ENCODE measurements at regions not wholly inside any gene's neighbourhood (a gene's known extent, or its start where the extent isn't known, plus 50 kb on each side); places are given as distances from the start of the nearest gene placed in this dataset.

DNA sequence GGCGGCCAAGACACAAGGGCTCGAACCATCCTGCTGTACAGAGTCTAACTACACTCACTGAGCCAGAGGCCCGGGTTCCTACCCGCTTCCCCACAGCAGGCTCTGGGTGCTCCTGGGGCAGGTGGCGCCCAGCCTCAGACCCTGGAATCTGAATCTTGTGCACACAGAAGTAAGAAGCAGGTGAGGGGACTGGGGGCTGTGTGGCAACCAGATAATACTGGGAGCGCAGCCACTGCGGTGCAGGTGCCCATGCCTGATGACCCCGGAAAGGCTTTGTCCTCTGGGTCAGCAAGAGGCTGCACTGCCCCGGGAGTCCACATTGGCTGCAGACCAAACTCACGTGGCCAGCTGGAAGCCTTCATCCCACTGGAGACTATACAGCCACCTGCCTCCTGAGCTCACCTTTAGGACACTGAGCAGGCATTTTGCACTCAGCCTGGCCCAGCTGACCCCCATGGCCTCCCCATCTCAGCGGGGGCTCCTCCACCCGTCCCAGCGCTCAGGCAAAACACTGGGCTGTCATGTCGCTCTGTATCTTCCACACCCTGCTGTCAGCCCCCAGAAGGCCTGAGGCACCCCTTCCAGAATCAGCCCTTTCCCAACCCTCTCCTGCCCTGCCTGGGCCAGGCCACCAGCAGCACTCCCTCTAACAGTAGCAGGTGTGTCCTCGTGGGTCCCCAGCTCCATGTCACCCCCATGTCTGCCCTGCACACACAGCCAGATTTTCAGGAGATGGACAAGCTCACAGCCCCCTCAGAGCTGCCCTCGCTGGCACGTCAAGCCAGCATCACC lies 101.0 kb upstream of the IQSEC1 start:
- no peak for DNase-seq (ENCODE audit: low spot score)

DNA sequence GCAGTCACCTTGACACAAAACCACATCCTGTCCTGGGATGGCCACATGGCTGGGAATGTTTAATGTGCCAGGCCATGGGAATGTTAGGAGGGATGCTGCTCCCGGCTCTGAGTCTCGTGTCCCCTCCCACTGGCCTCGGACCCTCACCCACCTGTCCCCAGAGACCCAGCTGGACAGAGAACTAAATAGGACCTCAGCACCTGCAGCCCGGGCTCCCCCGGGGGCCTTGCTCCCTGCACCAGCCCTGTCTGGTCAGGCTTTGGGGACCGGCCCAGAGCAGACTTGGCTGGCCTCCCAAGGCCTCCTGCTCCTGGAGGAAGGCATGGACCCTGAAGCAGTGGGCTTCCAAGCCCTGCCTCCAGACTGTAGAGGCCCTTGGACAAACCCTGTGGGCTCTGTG lies 100.0 kb upstream of the IQSEC1 start:
- no peak for DNase-seq (ENCODE audit: low spot score)

DNA sequence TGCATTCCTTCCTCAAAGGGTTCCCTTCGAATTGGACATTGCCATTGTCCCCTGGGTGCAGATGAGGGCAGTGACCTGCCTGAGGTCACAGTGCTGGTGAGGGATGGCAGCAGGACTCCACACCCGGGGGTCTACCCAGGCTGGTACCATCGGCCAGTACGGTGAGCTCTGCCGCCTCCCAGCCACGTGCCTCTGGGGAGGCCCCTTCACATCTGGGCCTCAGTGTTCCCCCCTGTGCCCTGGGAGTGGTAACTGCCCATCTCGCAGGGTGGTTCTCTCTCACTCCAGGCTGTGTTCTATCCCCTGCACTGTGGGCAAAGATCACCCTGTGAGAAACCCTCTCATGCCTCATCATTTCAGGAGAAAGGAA lies 99.4 kb upstream of the IQSEC1 start:
- no peak for DNase-seq (ENCODE audit: low spot score)

DNA sequence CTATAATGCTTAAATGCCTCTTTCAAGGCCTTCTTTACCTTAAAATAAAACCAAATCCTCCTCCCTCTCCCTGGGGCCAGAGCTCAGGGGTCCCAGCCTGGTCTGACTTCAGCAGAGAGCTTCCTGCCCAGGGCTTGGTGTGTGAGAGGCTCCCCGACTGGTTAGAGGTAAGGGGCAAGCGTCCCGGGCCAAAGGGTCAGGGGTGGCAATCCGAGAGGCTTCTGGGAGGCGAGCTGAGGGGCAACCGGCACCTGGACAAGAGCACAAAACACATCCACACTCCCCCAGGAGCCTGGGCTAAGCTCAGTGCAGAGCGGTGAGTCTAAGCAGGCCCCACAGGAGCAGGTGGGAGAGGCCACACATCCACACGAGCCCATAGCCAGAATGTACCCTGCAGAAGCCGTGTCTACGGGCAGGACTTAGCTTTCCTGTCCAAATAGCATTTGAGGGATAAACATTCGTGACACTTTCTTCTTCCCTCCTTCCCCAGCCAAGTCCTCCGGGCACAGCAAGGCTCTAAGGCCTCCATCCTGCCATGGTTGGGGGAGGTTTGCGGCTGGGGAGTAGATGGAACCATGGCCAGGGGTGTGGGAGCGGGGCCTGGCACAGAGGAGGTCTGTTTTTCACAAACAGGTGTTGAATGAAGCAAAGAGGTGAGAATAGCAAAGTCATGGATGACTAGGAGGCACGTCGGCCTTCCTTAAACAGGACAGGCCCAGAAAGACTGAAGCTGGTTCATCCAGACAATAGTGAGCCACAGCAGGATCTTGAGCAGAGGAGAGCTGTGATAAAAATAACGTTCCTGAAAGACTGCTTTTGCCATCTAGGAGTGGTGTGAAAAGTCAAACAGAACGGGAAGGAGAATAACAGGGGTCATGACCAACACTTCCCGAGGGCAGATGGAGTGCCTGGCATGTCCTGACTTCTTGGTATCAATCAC lies 98.7 kb upstream of the IQSEC1 start:
- no peak for DNase-seq (ENCODE audit: low spot score)

DNA sequence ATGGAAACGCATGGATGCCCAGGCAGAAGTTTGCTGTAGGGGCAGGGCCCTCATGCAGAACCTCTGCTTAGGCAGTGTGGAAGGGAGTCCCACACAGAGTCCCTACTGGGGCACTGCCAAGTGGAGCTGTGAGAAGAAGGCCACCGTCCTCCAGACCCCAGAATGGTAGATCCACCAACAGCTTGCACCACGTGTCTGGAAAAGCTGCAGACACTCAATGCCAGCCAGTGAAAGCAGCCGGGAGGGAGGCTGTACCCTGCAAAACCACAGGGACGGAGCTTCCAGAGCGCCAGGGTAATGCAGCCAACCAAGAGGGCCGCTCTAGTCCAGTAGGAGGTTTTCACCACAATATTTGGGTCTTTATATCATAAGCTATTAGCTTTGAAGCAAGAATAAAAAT lies 97.1 kb upstream of the IQSEC1 start:
- no peak for DNase-seq (ENCODE audit: low spot score)

DNA sequence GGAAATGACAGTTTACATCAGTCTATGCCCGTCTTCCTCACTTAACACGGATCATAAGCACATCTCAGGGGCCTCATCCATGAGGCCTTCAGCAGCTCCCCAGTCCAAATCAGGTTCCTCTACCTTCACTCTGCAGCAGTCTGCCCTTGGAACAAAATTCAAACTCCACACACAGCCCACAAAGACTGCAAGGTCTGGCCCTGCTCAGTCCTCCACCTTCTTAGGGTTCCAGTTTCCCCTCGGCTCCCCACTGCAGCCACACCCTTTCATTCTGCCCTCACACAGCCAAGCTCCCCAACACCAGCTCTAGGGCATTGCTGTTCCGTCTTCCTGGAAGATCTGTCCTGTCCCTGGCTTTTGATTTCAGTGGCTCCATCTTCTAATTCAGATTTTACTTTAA lies 95.2 kb upstream of the IQSEC1 start:
- no peak for DNase-seq (ENCODE audit: low spot score)

DNA sequence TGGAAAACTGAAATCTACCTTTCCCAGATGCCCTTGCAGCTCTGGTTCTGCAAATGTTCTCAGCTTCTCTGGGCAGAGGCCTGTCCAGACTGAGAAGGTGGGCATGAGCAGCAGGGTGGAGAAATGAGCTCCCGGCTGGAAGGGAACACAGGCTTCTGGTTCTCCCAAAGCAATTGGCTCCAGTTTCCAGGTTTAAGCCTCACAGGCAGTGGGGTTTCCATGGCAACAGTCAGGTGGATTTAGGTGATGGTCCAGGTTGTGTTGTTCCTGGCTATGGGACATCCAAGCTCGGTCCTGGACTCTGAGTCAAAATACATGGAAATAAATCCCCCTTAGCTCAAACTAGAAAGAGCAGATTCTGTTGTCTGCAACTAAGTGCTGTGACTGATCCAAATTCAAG lies 94.6 kb upstream of the IQSEC1 start:
- no peak for DNase-seq (ENCODE audit: low spot score)

DNA sequence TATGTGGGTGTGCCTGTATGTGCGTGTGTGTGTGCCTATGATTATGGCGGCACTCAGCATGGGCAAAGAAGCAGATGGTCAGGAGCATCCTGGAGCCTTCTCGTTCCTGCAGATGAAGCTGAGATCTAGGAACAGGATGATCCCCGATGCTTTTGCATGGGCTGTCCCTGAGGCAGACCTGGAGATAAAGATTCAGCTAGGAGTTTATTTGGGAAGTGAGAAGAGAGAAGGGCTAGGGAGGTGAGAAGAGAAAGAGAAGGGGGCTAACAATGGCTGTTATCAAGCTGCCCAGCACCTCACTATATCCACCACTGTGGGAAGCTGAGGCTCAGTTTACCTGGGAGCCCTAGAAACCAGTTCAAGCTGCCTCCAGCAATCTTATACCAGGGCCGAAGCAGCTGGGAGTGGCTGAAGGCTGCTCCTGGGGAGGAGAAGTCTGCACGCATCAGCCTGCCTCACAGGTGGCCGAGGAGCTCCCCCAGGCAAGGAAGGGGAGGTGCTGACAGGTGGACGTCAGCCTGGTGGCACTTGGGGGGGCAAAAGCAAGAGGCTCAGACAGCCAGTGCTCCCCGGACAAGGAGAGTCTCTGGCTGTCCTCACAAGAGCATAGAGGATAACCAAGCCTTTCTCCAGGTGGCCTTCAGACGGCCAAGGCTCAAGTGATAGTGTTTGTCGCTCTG lies 94.0 kb upstream of the IQSEC1 start:
- no peak for DNase-seq (ENCODE audit: low spot score)

DNA sequence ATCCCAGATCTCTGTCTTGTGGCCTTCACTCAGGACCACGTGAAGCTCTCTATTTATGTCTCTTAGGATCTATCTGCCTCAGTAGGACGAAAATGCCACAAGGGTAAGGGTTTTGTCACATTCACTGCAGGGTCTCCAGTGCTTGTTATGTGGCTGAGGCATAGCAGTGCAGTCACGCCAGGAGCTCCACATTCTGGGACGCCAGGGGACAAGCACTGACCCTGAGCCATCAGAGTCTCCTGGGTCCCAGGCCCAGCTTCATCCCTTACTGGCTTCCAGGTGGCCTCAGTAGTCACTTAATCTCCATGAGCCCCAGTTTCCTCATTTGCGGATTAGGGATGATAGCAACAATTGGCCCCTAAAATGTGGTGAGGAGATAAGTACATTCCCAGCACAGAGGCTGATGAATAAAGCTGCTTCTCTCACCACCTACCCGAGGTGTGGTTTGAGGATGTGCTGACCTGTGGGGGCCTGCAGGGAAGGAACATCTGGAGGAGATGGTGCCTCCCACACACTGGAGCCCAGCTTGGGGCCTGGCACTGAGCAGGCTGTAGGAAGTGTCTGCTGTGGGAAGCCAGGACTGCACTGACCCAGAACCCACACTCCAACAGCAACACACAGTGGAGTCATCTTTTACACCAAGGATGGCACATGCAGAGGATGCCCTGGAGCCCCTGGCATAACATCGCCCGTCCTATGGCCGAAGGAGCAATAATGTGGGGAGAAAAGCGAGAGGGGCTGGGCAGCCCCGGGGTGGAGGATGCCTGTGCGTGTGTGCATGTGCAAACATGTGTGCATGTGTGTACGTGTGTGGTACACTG lies 93.2 kb upstream of the IQSEC1 start:
- DNase-seq (ENCODE audit: low spot score), result no peak

DNA sequence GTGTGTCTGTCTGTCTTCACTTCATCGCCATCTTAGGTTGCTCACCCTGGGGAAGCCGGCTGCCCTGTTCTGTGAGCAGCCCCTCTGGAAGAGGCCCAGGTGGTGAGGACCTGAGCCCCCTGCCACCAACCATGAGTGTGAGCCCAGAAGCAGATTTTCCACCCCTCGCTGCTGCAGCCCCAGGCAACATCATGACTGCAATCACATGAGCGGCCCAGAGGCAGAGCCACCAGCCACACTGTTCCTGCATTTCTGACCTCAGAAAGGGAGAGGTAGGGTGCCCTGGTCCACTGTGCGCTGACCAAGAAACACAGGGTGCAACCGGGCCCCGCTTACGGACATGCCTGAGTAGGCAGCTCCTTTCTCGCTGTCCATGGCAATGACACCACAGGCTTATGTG lies 92.3 kb upstream of the IQSEC1 start:
- DNase-seq (ENCODE audit: low spot score), result no peak

DNA sequence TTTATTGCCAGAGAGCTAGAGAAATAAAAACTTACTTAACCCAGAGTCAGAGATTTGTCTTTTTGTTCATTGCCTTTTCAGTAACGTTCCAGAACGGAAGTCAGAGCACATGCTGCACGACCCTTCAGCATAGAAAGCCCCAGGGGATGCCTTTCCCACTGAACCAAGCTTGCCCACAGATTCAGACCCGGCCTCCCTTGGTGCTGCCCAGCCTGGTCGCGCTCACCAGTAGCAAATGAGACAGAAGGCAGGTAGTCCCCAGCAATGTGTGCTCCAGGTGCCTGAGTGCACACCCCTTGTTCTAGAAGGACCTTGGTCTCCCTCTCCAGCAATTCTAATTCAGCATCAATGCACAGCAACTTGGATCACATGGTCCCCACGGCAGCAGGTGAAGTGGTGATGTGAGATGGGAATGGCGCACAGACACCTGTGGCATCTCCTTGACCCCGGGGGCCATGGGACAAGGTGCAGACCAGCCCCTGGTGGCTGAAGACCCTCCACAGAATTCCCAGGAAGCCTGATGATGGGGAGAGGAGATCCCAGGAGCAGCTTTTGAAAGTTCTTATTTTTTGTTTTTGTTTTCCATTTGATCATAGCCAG lies 91.8 kb upstream of the IQSEC1 start:
- DNase-seq (ENCODE audit: low spot score), result no peak

DNA sequence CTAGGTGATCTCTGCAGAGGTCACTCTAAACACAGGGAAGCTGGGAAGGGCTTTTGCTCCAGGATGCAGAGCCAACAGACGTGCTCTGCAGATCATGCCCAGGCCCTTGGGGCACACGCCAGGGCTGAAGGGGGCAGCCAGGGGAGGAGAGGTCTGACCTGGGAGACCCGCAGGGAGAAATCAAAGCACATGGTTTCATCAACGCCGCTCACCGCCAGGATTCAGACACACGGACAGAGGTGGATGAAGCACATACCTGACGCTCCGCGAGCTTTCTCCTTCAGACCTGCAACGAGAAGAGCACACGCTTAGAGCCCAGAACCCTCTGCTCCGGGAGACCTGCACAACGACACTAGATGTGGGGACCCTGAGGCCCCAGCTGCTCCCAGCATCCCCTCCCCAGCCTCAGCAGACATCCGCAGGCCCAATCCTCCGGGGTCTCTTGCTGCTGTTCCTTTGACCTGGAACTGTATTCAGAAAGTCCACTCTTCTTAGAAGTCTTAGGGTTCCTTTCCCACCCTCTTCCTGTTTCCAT lies 90.7 kb upstream of the IQSEC1 start:
- no peak for DNase-seq (ENCODE audit: low spot score)

DNA sequence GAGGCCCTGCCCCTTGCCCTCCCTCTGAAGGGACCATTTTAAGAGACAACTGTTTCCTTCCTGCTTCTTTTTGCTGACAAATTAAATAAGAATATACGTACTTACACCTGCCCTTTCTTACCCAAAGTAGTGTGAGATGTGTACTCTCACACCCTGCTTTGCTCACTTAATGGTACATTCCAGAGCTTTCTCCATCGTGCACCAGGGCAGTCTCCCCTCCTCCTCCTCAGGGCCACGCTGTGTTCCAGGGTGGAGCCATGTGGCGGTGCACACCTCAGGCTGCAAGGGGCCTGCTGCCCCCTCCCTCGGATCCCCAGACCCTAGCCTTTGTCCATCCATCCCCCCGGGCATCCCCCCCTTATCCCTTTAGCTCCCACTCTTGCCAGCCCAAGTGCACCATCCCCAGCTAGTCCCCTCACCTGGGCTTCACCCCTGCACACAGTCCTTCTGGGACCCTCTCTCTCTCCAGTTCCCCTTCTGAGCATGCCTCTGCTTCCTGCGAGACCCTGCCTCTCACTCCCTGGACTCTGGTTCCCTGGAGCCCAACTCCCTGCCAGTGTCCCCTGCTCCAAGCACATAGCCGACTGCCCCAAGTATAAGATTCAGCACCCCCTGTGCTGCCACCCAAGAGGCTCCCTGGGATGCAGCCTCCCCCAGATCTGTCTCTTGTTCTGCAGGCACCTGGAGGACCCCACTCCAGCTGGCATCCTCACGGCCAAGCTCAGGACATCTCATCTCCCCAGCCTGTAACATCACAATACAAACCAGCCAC lies 89.5 kb upstream of the IQSEC1 start:
- no peak for DNase-seq (ENCODE audit: low spot score)

DNA sequence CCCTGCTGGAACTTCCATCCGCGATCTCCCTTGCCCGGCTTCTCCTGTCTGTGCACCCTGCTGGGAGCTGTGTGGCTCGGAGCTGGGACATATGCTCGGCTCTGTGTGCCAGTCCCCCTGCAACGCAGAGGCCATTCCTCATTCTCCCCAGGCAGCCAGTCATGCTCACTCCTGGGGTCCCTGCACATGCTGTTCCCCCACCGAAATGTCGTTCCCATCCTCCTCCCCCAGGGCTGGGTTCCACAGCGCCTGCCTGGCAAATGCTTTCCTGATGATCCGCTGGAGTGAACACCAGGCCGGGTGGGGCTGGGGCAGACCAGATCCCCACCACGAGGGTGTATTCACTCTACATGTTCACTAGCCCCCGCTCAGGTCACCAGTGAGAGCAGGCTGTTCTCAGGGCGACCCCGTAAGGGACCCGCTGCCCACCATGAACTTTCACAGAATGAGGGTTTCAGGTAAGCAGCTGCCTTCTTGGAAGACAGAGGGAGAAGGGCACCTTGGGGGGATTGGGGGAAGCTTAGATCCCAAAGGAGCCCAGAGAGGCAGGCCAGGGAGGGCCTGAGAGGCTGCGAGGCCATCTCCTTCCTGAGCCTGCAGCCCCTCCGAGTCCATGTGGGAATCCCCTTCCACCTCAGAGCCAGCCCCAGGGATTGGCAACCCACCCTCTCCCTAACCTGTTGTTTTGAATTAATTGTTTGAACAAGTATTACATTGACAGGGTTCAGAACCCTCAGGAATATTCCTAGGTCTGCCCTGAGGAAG lies 88.7 kb upstream of the IQSEC1 start:
- DNase-seq (ENCODE audit: low spot score), result no peak

DNA sequence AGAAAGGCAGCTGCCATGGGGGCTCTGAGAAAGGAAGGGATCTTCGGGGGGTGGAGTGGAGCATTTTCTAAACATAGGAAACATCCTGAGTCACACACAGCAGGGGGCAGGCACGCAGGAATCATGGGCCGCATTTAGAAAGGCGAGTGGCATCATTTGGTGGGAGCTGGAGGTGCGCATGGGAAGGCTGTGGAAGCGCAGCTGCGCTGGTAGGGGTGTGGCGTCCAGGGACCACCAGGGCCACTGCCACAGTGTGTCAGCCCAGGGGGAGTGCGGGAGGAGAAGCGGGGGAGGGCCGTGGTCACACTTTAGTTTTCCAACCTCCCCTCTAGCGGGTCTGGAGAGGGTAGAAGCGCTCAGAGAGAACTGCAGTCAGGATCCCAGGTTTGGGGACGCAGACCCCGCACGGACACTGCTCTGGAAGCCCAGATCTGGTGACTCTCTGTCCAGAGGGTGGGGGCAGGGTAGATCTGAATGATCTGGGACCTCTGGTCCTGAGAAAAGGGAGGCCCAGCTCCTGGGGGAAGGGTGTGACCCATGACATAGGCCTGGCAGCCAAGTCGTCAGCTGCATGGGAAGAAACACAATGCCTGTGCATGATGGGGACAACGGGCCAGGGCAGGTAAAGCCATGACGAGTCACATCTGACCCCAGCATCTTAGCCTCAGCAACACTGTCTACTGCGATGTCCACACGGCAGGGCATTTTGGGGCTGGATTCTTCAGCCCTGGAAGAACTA lies 88.0 kb upstream of the IQSEC1 start:
- DNase-seq (ENCODE audit: low spot score), result no peak

DNA sequence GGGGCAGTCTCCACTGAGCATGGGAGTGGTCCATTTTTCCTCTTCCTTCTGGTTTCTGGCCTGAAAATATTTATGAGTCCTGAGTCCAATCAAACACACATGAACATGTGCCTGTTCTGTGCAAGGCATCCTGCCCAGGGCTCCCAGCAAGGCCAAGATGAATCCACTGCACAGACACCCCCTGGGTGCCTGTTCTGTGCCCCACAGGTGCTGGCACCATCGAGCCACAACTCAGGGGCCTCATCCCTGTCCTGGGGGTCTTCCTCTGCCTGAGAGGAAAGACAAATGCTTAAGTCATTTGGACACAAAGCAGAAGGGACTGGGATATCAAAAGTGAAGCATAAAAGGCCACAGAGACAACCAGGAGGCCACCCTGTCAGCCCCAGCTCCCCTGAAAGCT lies 87.4 kb upstream of the IQSEC1 start:
- no peak for DNase-seq (ENCODE audit: low spot score)

DNA sequence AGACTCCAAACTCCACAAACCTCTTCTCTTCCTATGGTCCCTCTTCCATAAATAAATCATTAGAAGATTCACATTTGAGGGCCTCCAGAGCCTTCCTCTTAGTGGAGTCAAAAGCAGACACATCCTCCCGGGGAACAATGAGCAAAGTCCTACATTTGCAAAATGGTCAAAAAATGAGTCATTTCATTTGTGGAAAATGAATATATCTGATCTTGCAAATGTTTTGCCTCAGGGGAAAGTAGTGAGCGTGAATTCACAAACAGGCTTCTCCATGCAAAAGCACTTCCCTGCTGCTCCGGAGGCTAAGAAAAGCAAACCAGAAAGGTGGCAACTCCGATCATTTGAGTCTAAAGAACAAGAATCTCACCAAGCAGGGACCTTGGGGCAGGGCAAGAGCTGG lies 86.7 kb upstream of the IQSEC1 start:
- no peak for DNase-seq (ENCODE audit: low spot score)

DNA sequence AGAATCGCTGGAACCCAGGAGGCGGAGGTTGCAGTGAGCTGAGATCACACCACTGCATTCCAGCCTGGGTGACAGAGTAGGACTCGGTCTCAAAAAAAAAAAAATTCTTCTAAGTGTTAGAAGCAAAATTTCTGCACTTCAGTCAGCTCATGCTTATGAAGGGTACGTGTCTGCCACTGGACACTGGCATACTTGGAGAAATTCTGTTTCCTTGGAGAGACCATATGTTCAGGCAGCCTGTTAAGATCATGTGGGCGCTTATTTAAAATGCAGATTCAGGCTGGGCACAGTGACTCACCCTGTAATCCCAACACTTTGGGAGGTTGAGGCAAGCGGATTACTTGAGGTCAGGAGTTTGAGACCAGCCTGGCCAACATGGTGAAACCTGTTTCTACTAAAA lies 85.6 kb upstream of the IQSEC1 start:
- no peak for DNase-seq (ENCODE audit: low spot score)

DNA sequence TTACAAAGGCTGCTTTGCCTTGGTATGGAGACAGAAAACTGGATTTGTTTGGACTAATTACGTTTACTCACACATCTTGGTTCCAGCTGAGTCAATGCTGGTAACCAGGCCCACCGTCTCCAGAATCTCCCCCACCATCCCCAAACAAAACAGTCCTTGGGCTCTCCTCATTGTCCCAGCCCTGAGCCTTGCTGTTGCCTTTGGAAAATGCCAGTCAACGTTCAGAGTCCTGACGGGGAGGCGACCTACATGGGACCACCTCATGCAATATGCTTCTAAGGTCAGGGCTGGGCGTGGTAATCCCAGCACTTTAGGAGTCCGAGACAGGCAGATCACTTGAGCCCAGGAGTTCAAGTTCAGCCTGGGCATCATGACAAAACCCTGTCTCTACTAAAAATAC lies 85.2 kb upstream of the IQSEC1 start:
- DNase-seq (ENCODE audit: low spot score), result no peak

All from HT-29 (cell line).